G401.6 (cell line): ENCODE measurements at regions not wholly inside any gene's neighbourhood (a gene's known extent, or its start where the extent isn't known, plus 50 kb on each side); places are given as distances from the start of the nearest gene placed in this dataset.
"Not testable (repeated sequence)": the region's sequence is repeated elsewhere in the genome, so short reads cannot be mapped to it uniquely, and the experiment has no call there.

Experiments
- FAIRE-seq: peaks from 2 replicates; lab custom pipeline; 2012; peaks lifted over from hg19 to GRCh38; lab: Jason Lieb, UNC

GRCh38 chr4:125605926-125606325, 291.2 kb downstream of the FAT4 start:
- not testable (repeated sequence) for FAIRE-seq

DNA sequence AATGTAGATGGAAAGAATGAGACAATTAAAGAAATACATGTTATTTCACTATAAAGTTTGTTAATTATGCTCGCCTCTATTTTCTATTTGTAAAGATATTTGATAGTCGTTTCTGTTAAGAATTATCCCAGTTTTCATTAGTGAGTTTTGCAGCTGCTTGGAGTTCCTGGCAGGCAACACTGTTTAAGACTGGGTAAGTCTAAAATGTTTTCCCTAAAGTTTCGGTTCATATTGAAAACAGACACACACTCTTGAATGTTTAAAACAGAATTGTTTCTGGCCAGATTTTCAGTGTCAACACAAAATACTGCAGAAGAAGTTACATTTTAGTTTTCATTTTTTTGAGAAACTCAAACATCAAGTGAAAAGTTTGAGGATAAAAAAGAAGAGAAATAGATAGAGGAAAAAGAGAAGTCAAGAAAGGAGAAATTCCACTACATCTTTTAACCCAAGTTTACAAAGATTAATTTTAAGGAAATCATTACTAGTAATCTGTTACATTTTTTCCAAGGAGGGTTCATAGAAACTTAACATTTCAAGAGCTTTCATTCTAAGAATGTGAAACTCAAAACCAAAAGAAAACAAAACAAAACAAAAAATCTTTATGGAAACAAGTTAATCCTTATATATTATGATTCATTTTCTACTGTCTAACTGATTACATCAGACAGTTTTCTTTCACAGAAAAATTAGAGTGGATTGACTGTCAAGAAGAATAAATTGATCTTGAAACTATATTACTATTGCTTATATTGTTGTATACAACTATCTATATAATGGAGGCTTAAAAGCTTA, 305.5 kb downstream of the FAT4 start:
- FAIRE-seq: no peak

- no peak for FAIRE-seq
Measured at GRCh38 chr4:125624951-125625350, 310.2 kb downstream of the FAT4 start.

GRCh38 chr4:125626946-125627345, 312.2 kb downstream of the FAT4 start:
- FAIRE-seq: no peak

DNA sequence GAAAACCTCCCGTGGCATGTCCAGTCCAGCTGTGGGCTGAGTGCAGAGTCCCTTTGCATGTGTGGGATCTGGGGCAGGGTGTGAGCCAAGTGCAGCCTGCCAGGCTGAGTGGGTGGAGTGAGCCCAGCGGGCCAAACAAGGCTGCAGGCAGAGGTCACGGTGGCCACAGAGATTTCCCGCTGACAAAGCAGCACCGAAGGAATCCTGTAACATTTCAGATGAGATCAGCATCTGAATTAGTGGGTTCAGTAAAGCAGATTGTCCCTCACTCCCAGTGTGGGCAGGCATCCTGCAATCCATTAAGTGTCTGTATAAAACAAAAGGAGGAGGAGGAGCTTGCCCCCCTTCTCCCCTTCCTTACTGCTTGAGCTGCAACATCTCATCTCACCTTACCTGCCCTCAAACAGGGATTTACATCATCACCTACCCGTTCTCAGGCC, 324.4 kb downstream of the FAT4 start:
- FAIRE-seq: no peak

- no peak for FAIRE-seq
Measured at GRCh38 chr4:125641611-125642010, 326.9 kb downstream of the FAT4 start.

- no peak for FAIRE-seq
Measured at GRCh38 chr4:125642645-125643044, 327.9 kb downstream of the FAT4 start.

DNA sequence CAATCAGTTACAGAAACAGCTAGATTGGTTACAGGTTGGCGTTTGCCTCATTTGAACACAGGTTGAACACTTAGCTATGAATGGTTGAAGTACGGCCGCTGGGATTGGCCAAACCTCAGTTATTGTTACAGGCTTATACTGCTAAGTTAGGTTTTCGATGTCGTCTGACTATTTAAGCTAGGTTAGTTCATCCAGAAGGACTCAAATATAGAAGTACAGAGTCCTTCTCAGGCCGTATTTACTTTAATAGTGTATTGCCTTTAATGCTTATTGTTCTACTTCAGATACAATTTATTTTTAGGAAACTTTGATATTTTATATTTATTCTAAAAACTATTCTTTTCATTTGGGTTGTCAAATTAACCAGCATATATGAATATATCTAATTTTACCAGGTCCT, 334.7 kb downstream of the FAT4 start:
- no peak for FAIRE-seq

- FAIRE-seq: no peak
Measured at GRCh38 chr4:125650557-125650956, 335.8 kb downstream of the FAT4 start.

DNA sequence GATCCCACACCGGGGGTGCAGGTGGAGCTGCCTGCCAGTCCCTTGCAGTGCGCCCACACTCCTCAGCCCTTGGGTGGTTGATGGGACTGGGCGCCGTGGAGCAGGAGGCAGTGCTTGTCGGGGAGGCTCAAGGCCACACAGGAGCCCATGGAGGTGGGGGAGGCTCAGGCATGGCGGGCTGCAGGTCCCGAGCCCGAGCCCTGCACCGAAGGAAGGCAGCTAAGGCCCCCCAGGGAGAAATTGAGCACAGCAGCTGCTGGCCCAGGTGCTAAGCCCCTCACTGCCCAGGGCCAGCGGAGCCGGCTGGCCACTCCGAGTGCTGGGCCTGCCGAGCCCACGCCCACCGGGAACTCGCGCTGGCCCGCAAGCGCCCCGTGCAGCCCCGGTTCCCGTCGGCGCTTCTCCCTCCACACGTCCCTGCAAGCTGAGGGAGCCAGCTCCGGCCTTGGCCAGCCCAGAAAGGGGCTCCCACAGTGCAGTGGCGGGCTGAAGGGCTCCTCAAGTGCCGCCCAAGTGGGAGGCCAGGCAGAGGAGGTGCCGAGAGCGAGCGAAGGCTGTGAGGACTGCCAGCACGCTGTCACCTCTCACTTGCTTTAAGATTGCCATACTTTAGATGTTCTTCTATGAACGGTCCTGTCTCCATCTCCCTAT, 337.1 kb downstream of the FAT4 start:
- not testable (repeated sequence) for FAIRE-seq

GRCh38 chr4:125658773-125659172, 344.0 kb downstream of the FAT4 start:
- FAIRE-seq: no peak

DNA sequence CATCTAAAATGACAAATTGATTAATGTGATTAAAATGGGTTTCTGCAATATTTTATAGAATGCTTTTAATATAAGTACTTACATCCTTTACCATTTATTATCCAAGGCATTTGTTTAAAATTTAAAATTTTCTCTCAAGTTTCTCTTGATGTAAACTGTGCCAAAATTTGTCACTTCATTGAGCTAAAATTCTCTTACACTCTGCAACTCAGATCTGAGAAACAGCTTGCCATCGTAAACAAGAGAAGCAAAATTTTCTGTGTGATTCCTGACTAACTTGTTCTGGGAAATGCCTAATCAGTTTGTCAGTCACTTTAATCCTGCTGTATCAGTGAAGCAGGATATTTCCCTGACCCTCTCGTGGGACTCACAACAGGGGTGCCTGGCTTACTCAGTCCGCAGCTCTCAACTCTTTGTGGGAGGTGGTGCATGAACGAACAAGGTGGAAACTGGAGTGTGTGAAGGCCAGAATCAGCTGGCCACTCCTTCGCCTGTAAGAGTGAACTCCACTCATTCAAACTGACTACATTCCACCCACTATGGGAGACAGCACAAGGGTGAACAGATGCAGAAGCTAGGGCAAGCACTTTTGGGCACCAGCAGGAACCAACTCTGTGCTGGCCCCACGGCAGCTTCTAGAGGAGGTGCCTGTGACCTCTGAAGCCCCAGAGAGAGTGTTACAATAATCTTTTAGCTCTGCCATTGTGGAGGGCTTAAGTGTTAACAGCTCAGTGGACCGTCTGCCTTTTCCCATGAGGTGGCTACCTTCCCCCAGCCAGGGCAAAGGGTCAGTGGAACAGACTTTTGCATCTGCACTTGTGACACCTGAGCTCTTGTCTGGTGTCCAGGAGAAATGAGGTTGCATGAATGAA, 349.4 kb downstream of the FAT4 start:
- FAIRE-seq: no peak

- no peak for FAIRE-seq
Measured at GRCh38 chr4:125666635-125667034, 351.9 kb downstream of the FAT4 start.

- no peak for FAIRE-seq
Measured at GRCh38 chr4:125676156-125676555, 361.4 kb downstream of the FAT4 start.

DNA sequence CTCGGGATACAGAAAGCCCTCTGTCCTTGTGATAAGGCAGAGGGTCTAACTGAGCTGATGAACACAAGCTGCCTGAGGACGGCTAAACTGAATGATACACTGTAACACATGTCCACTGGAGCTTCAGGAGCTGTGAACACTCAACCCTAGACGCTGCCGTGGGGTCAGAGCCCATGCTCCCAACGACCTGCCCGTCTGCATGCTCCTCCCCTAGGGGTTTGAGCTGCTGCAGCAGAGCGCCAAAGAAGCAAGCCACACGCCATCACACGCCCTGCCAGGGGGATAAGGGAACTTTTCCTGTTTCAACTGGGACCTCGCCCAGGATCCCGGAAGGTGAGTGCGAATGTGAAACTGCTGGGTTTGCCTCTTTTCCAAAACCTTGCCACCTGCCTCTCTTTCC, 361.8 kb downstream of the FAT4 start:
- no peak for FAIRE-seq

DNA sequence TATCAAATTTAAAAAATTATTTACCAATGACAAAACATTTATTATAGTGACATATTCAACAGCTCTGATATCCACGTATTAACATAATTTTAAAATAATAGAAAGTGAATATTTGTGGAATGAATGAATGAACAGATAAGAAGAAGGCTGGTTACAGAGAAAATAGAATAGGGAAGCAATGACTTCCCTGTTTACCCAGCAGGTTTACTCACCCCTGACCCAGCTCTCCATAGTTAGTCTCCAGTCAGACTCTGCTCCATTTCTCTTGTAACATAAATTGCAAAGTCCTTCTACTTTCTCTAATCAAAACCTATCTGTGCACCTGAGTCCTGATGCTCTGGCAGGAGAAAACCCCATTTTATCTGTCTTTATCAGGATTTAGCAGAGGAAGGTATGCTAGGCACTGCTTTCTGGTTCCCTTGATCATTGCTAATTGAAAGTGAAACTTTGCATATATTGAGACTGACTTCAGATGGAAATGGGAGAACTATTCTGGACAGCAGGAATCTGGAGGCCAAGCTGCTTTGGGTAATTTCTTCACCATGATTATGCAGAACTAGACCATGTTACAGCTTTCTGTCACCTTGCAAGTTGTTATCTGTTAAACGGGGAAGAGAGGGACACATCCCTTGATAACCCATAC, 363.0 kb downstream of the FAT4 start:
- no peak for FAIRE-seq

DNA sequence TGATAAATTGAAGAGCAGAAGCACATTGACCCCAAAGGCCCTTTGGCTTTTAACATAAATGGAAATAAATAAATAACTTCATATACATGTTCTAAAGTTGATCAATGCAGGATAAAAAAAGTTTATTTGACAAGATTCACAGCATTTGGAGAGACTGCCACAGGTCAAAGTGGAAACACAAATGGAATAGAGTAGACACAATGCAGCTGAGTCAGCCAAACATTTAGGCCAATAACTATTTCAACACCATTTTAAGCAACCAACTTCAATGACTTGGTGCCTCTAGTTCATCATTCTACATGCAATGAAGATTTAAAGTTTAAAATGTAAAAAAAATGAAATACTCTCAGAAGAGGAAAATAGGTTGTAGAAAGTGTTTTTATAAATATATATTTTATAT, 365.2 kb downstream of the FAT4 start:
- FAIRE-seq: no peak

DNA sequence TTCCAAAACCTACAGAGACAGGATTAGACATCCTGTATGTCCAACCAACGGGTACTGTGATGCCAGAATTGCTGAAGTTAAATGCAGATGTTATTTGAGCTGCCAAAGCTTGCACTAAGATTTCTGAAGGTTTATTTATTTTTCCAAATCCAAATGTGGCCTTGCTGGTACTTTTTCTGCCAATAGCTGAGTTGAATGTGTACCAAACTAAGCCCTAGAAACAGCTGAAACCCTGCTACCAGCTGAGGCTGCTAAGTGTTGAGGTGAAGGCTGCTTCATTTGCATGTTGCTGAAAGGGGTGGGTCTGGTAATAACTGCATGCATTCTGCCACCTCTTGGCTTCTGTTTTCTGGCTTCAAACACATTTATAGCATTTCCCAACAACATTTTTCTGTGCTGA, 366.5 kb downstream of the FAT4 start:
- no peak for FAIRE-seq

DNA sequence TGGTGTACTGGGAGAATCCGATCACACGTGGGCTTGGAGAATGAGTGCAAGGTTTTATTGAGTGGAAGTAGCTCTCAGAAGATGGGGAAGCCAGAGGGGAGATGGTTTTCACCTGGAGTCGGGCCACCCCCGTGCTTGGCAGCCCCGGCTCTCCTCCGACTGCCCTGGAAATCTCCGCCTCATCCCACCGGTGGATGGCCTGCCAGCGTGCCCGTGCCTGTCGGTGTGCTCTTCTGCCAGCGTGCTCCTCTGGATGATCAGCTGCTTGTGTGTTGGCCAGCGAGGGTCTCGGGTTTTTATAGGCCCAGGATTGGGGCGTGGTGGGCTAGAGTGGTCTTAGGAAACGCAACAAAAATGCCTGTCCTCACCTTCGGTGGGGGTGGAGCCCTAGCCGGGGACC, 368.0 kb downstream of the FAT4 start:
- no peak for FAIRE-seq

DNA sequence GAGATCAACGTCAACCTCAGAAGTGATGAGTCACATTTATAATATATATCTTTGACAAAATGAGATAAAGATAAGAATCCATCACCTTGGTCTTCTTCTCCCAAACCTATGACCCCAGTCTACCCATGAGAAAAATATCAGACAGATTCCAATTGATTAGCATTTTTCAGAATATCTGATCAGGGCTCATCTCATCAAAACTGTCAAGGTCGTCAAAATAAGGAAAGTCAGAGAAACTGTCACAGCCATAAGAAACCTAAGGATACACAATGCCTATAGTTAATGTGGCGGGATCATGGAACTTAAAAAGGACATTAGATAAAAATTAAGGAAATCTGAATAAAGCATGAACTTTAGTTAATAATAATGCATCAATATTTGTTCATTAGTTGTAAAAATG, 374.1 kb downstream of the FAT4 start:
- no peak for FAIRE-seq

GRCh38 chr4:125689805-125690204, 375.1 kb downstream of the FAT4 start:
- no peak for FAIRE-seq

GRCh38 chr4:125693228-125693627, 378.5 kb downstream of the FAT4 start:
- FAIRE-seq: no peak
